ENCODE measurements at regions not wholly inside any gene's neighbourhood (a gene's known extent, or its start where the extent isn't known, plus 50 kb on each side); places are given as distances from the start of the nearest gene placed in this dataset.

DNA sequence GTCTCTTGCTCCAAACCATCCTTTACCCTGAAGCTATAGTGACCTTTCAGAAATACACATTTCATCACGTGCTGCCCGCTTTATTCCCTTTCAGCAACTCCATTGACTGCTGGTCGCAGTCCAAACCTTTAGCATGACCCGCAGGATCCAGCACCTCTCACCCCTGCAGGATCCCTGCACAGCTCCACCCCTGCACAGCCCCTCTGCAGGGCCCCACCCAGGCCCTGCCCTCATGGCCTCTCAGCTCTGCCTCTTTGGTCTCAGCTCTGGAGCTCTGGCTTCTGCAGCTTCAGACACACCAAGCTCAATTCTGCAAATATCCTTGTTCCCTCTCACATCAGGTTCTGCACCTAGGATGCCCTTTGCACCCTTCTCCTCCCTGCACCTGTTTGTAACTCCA, 264.9 kb upstream of the C1orf174 start:
- Histone ChIP-seq H4K20me1 (ENCODE audit: insufficient read depth, low read length) (no peaks in the 10 kb centered on the region), H3K27ac (ENCODE audit: low read length) (no peak overlapping the region), H3K9ac (ENCODE audit: low read depth, low read length) (no peak overlapping the region), H3K36me3 (ENCODE audit: insufficient read depth, low read length) (no peaks in the 10 kb centered on the region), H3K4me3 (ENCODE audit: low read depth in 1 of 2, low read length in 2 of 2) (no peak overlapping the region), H3K9me3 (ENCODE audit: insufficient read depth, low read length, severe bottlenecking) (no peaks in the 10 kb centered on the region), H3K4me1 (ENCODE audit: insufficient read depth, low read length) (no peaks in the 10 kb centered on the region), H3K4me2 (ENCODE audit: insufficient read depth, low read length) (no peak overlapping the region), H2AFZ (ENCODE audit: low read depth, low read length) (no peak overlapping the region), H3K27me3 (ENCODE audit: insufficient read depth, low read length, poor library complexity) (no peaks in the 10 kb centered on the region), H3K79me2 (ENCODE audit: insufficient read depth, low read length) (no peaks in the 10 kb centered on the region)
- ATAC-seq (ENCODE audit: insufficient read depth, low read depth) (no peak), DNase-seq (no peak)
- TF ChIP-seq, protein P1, sequence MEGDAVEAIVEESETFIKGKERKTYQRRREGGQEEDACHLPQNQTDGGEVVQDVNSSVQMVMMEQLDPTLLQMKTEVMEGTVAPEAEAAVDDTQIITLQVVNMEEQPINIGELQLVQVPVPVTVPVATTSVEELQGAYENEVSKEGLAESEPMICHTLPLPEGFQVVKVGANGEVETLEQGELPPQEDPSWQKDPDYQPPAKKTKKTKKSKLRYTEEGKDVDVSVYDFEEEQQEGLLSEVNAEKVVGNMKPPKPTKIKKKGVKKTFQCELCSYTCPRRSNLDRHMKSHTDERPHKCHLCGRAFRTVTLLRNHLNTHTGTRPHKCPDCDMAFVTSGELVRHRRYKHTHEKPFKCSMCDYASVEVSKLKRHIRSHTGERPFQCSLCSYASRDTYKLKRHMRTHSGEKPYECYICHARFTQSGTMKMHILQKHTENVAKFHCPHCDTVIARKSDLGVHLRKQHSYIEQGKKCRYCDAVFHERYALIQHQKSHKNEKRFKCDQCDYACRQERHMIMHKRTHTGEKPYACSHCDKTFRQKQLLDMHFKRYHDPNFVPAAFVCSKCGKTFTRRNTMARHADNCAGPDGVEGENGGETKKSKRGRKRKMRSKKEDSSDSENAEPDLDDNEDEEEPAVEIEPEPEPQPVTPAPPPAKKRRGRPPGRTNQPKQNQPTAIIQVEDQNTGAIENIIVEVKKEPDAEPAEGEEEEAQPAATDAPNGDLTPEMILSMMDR (IDR thresholded peaks at IDR 0.05; ENCODE audit: borderline replicate concordance, extremely low read depth, low read length, poor library complexity, severe bottlenecking) = no peak
- TF ChIP-seq EZH2 (IDR thresholded peaks at IDR 0.05; ENCODE audit: borderline replicate concordance, low read depth, low read length, severe bottlenecking) = no peak

DNA sequence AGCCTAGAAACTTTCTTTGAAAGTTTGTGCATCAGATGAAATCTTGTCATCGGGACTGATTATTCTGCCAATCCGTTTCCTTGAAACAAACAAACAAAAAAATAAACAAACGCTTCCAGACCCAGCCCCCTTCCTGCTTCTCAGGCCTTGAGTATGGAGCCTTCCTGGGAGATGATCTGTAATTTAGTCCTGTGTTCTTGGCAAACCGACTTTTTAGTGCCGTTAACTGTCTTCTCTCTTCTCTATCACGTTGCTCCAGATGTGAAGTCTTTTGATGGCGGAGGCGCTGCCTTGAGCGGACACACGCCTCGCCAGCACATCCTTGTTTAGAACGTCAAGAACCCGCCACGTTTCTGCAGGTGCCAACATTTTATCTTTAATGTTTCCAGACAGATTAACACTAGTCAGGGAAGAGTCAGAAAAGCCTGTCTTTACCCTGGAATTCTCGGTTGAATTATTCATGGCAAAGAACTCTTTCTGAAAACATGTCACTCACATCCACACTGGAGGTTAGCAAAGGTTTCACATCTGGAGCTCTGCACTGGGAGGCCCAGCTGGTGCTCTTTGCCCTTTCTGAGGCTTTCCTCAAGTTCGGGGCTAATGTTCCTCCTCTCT, 265.7 kb upstream of the C1orf174 start:
- Histone ChIP-seq H3K9me3 (ENCODE audit: insufficient read depth, low read length, severe bottlenecking) (no peaks in the 10 kb centered on the region), H3K27me3 (ENCODE audit: insufficient read depth, low read length, poor library complexity) (no peaks in the 10 kb centered on the region), H3K79me2 (ENCODE audit: insufficient read depth, low read length) (no peaks in the 10 kb centered on the region), H2AFZ (ENCODE audit: low read depth, low read length) (no peak overlapping the region), H3K4me2 (ENCODE audit: insufficient read depth, low read length) (no peak overlapping the region), H3K36me3 (ENCODE audit: insufficient read depth, low read length) (no peaks in the 10 kb centered on the region), H3K4me1 (ENCODE audit: insufficient read depth, low read length) (no peaks in the 10 kb centered on the region), H3K27ac (ENCODE audit: low read length) (no peak overlapping the region), H3K9ac (ENCODE audit: low read depth, low read length) (no peak overlapping the region), H3K4me3 (ENCODE audit: low read depth in 1 of 2, low read length in 2 of 2) (no peak overlapping the region), H4K20me1 (ENCODE audit: insufficient read depth, low read length) (no peaks in the 10 kb centered on the region)
- no peak for TF ChIP-seq EZH2 (IDR thresholded peaks at IDR 0.05; ENCODE audit: borderline replicate concordance, low read depth, low read length, severe bottlenecking)
- TF ChIP-seq, protein P1 (IDR thresholded peaks at IDR 0.05; ENCODE audit: borderline replicate concordance, extremely low read depth, low read length, poor library complexity, severe bottlenecking) = no peak
- ATAC-seq (ENCODE audit: insufficient read depth, low read depth) (no peak), DNase-seq (no peak)

DNA sequence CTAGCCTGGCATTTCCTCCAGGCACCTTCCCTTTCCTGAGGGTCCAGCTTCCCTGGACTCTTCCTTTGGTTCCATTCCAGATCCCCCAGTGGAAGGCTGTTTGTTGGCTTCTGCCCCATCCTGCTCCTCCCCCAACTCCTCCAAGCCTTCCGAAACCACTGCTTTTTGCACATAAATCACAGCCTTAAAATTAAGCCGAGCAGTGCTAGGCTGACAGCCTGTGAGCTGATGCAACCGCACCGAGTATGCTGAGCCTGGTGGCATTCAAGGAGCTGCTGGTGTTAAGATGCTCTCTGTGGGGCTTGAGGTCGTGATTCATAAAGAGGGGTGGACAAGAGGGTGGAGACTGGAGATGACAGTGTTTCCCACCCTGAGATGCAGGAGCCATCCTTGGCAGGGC, 266.6 kb upstream of the C1orf174 start:
- Histone ChIP-seq H3K27me3 (ENCODE audit: insufficient read depth, low read length, poor library complexity) (no peaks in the 10 kb centered on the region), H3K9me3 (ENCODE audit: insufficient read depth, low read length, severe bottlenecking) (no peaks in the 10 kb centered on the region), H2AFZ (ENCODE audit: low read depth, low read length) (no peak overlapping the region), H3K9ac (ENCODE audit: low read depth, low read length) (no peak overlapping the region), H3K36me3 (ENCODE audit: insufficient read depth, low read length) (no peaks in the 10 kb centered on the region), H3K27ac (ENCODE audit: low read length) (no peak overlapping the region), H4K20me1 (ENCODE audit: insufficient read depth, low read length) (no peaks in the 10 kb centered on the region), H3K4me2 (ENCODE audit: insufficient read depth, low read length) (no peak overlapping the region), H3K4me1 (ENCODE audit: insufficient read depth, low read length) (no peaks in the 10 kb centered on the region), H3K4me3 (ENCODE audit: low read depth in 1 of 2, low read length in 2 of 2) (no peak overlapping the region), H3K79me2 (ENCODE audit: insufficient read depth, low read length) (no peaks in the 10 kb centered on the region)
- ATAC-seq (ENCODE audit: insufficient read depth, low read depth) (no peak), DNase-seq (no peak)
- TF ChIP-seq EZH2 (IDR thresholded peaks at IDR 0.05; ENCODE audit: borderline replicate concordance, low read depth, low read length, severe bottlenecking) = no peak
- TF ChIP-seq, protein P1 (IDR thresholded peaks at IDR 0.05; ENCODE audit: borderline replicate concordance, extremely low read depth, low read length, poor library complexity, severe bottlenecking) = no peak

Measured in DND-41 (cell line).